Transverse colon (tissue), 4 donors: ENCODE measurements at regions not wholly inside any gene's neighbourhood (a gene's known extent, or its start where the extent isn't known, plus 50 kb on each side); places are given as distances from the start of the nearest gene placed in this dataset.

Experiments used
- DNase-seq: peaks from one replicate; pipeline ENCODE4 v3.0.0-alpha.2; 2019
- H3K27ac ChIP-seq, 4 donors: fragments of 200-600 bp; sonication (generic); 2 replicates each; pipeline ENCODE4 v1.5.1; 2016 to 2018; ENCODE audit warnings: inconsistent platforms in 4 of 4
- H3K27me3 ChIP-seq: fragments of 200-600 bp; sonication (generic); 2 replicates; pipeline ENCODE4 v1.5.1; 2017; ENCODE audit warnings: inconsistent platforms
- H3K36me3 ChIP-seq, 4 donors: fragments of 200-600 bp; sonication (generic); 2 replicates each; pipeline ENCODE4 v1.5.1; 2017 to 2019; ENCODE audit warnings: inconsistent platforms in 4 of 4
- H3K4me1 ChIP-seq, 4 donors: fragments of 200-600 bp; sonication (generic); 2 replicates each; pipeline ENCODE4 v1.5.1; 2017 to 2020; ENCODE audit warnings: inconsistent platforms in 4 of 4
- H3K4me3 ChIP-seq, 4 donors: fragments of 200-600 bp; sonication (generic); 1 replicate in 1 of 4; 2 replicates in 3 of 4; pipeline versions ENCODE4 v1.5.1 to v1.6.1; 2017 to 2019; ENCODE audit warnings: inconsistent platforms in 4 of 4
- H3K9me3 ChIP-seq, 2 donors: fragments of 200-600 bp; sonication (generic); 2 replicates each; pipeline ENCODE4 v1.5.1; 2017 to 2019; ENCODE audit warnings: inconsistent platforms in 2 of 2
- CTCF ChIP-seq, 5 experiments: fragments of 200-600 bp in 3 of 5; fragments of 450-650 bp in 2 of 5; sonication (generic) in 3 of 5; IDR thresholded peaks; 1 replicate in 2 of 5; 2 replicates in 3 of 5; pipeline ENCODE4 v1.5.1; 2016 to 2017; ENCODE audit warnings: antibody characterized with exemption in 5 of 5, inconsistent platforms in 3 of 5, mild to moderate bottlenecking in 2 of 5, moderate library complexity in 1 of 5
- EP300 ChIP-seq: sonication (generic); formaldehyde crosslinking; IDR thresholded peaks from one replicate; pipeline ENCODE4 v1.6.1; 2017; ENCODE audit warnings: antibody characterized with exemption, low read depth
- POLR2A ChIP-seq: fragments of 450-650 bp; IDR thresholded peaks from one replicate; pipeline ENCODE4 v1.6.1; 2016; ENCODE audit warnings: antibody characterized with exemption, mild to moderate bottlenecking, moderate library complexity
- POLR2AphosphoS5 ChIP-seq, 3 donors: sonication (generic); formaldehyde crosslinking; IDR thresholded peaks; one replicate each; pipeline ENCODE4 v1.6.1; 2016; ENCODE audit warnings: antibody characterized with exemption in 3 of 3
- WGBS, 2 donors: methylation state at CpG; one replicate each; pipeline ENCODE4 v1.1.5; 2018; ENCODE audit warnings: low coverage in 1 of 2; 5-methylcytosine and 5-hydroxymethylcytosine counted together
- in situ Hi-C, 4 donors: fragments of 200-750 bp; cut with MboI; loops; one replicate each; pipeline versions ENCODE4 v1.15.0 to v1.15.1; 2017; ENCODE audit warnings: low sequenced_read_pairs in 3 of 4, low pct_ligation_motif_present in 1 of 4, low pct_unique_long_range_greater_than_20kb in 1 of 4
- intact Hi-C: fragments of 100-400 bp; cut with DNase I; formaldehyde crosslinking; loops from one replicate; pipeline ENCODE4 v1.15.1; 2023; ENCODE audit warnings: low total_unique reads

DNA sequence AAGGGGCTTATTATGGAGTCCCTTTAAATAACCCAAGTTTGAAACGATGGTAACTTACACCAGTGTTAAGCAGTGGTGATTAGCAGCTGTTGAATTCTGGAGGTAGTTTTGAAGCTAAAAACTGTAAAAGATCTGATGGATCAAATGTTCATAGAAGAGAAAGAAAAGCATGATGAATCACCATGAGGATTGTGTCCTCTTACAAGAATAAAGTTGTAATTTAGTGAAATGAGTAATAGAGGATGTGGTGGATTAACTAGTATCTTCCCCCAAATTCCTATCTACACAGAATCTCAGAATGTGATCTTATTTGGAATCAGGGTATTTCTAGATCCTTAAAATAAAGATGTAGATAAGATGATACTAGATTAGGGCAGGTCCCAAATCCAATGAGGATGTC lies 1138.2 kb upstream of the TMEFF2 start:
- 45 to 46% methylated on average over 1 of the region's 1 CpG for WGBS, 2 donors
- intact Hi-C loops (no loop called here), in situ Hi-C loops (no loop called here)
- TF ChIP-seq POLR2A = no peak
- no peak for TF ChIP-seq CTCF (IDR thresholded peaks at IDR 0.05)
- TF ChIP-seq EP300 = no peak
- TF ChIP-seq POLR2AphosphoS5 (IDR thresholded peaks at IDR 0.05) = no peak
- H3K4me1 ChIP-seq = no peaks in the 10 kb centered on the region
- no peak for DNase-seq
- H3K27me3 ChIP-seq = no peaks in the 10 kb centered on the region
- H3K9me3 ChIP-seq = no peaks in the 10 kb centered on the region
- H3K36me3 ChIP-seq = no peaks in the 10 kb centered on the region
- H3K4me3 ChIP-seq = no peak overlapping the region
- H3K27ac ChIP-seq = no peak overlapping the region

DNA sequence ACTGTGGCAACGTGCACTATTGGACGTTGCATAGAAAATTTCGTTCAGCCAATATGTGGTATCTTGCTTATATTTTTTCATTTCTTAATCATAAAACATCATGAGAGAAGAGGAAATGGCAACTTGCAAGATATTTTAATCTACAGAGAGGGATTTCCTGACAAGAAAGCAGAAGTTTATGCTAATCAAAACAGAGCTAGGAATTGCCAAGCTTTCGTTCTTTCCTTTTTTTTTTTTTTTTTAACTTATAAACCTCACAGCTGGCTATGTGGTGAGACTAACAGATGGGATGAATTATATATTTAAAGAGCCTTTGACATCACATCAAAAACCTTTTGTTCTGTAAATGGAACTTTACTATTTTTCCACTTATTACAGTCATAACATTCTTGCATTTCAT lies 1136.9 kb upstream of the TMEFF2 start:
- no peaks in the 10 kb centered on the region for H3K36me3 ChIP-seq
- no peaks in the 10 kb centered on the region for H3K27me3 ChIP-seq
- WGBS, 2 donors = 38 to 46% methylated on average over 4 of the region's 4 CpGs
- no peak for DNase-seq
- no peaks in the 10 kb centered on the region for H3K4me1 ChIP-seq
- TF ChIP-seq POLR2AphosphoS5 (IDR thresholded peaks at IDR 0.05) (no peak), EP300 (no peak), CTCF (IDR thresholded peaks at IDR 0.05) (no peak), POLR2A (no peak)
- no peak overlapping the region for H3K27ac ChIP-seq
- no peak overlapping the region for H3K4me3 ChIP-seq
- H3K9me3 ChIP-seq = no peaks in the 10 kb centered on the region
- in situ Hi-C loops = no loop called here
- intact Hi-C loops = no loop called here

DNA sequence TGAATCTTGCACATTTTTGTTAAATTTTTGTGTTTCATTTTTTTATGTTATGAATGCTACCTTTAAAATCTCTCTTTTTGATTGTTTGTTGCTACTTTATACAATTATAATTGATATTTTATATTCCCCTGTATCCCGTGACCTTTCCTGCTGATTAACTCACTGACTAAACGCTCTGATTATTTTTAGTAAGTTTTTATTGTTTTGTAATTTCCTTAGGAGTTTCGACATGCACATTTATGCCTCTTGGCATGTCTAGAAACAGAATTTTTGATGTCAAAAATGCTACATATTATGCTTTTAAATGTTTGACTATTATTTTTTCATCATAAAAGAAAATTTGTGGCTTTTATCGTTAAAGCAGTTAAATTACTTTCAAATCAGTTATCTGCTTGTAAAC lies 1131.6 kb upstream of the TMEFF2 start:
- Histone ChIP-seq H3K27me3 (no peaks in the 10 kb centered on the region), H3K36me3 (no peaks in the 10 kb centered on the region), H3K27ac (no peak overlapping the region), H3K9me3 (no peaks in the 10 kb centered on the region), H3K4me1 (no peaks in the 10 kb centered on the region), H3K4me3 (no peak overlapping the region)
- in situ Hi-C loops (no loop called here), intact Hi-C loops (no loop called here)
- TF ChIP-seq POLR2AphosphoS5 (IDR thresholded peaks at IDR 0.05) (no peak), CTCF (IDR thresholded peaks at IDR 0.05) (no peak), EP300 (no peak), POLR2A (no peak)
- no peak for DNase-seq
- 48 to 69% methylated on average over 4 of the region's 4 CpGs for WGBS, 2 donors

DNA sequence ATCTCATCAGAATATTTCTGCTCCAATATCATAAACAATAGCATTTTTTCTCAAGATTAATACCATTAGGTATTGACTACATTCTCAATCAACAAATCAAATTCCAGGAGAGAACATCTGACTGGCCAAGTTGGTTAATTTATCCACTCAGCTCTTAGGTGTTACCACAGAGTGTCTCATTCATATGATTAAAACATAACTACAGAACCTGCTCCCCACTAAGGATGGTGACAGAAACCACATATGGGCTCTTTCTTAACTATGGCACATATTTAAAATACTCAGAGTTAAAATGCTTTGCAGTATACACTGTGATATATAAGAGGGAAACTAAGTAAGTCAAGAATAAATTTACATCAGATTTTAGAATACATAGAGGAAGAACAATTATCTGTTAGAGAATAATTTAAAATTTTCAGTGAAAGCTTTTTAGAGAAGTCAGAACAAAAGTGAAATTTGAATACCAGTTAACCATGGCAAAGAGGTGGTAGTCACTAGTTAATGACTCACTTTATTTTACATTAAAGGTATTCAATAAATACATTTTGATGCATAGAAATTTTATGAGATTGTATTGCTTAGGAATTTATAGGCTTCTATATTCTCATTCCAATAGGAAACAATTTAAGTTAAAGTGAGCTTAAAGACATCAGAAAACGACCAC lies 1120.8 kb upstream of the TMEFF2 start:
- Histone ChIP-seq H3K4me3 (no peak overlapping the region), H3K9me3 (no peaks in the 10 kb centered on the region), H3K27me3 (no peaks in the 10 kb centered on the region), H3K4me1 (no peaks in the 10 kb centered on the region), H3K27ac (no peak overlapping the region), H3K36me3 (no peaks in the 10 kb centered on the region)
- DNase-seq = no peak
- intact Hi-C loops = no loop called here
- in situ Hi-C loops = no loop called here
- 47 to 56% methylated on average over 1 of the region's 1 CpG for WGBS, 2 donors
- TF ChIP-seq POLR2A (no peak), POLR2AphosphoS5 (IDR thresholded peaks at IDR 0.05) (no peak), CTCF (IDR thresholded peaks at IDR 0.05) (no peak), EP300 (no peak)
